Tibial artery (tissue), 4 donors: ENCODE measurements at regions not wholly inside any gene's neighbourhood (a gene's known extent, or its start where the extent isn't known, plus 50 kb on each side); places are given as distances from the start of the nearest gene placed in this dataset.
"Not testable (repeated sequence)": the region's sequence is repeated elsewhere in the genome, so short reads cannot be mapped to it uniquely, and the experiment has no call there.

ENCODE experiments used
- DNase-seq, 2 donors: peaks; one replicate each; pipeline ENCODE4 v3.0.0-alpha.2; 2019
- H3K27ac ChIP-seq, 2 donors: fragments of 200-600 bp; sonication (generic) in 1 of 2; 1 replicate in 1 of 2; 2 replicates in 1 of 2; pipeline ENCODE4 v1.5.1; 2018 to 2019; ENCODE audit warnings: mild to moderate bottlenecking in 1 of 2
- H3K27me3 ChIP-seq, 2 donors: fragments of 200-600 bp; sonication (generic) in 1 of 2; one replicate each; pipeline versions ENCODE4 v1.5.1 to v1.6.0; 2016 to 2019
- H3K36me3 ChIP-seq, 3 donors: fragments of 200-600 bp; sonication (generic) in 2 of 3; one replicate each; pipeline ENCODE4 v1.5.1; 2016 to 2019; ENCODE audit warnings: mild to moderate bottlenecking in 2 of 3
- H3K4me1 ChIP-seq, 4 donors: fragments of 200-600 bp; sonication (generic) in 2 of 4; 1 replicate in 3 of 4; 2 replicates in 1 of 4; pipeline ENCODE4 v1.5.1; 2016 to 2019
- H3K4me3 ChIP-seq, 2 donors: fragments of 200-600 bp; sonication (generic) in 1 of 2; 1 replicate in 1 of 2; 2 replicates in 1 of 2; pipeline ENCODE4 v1.5.1; 2018 to 2019; ENCODE audit warnings: mild to moderate bottlenecking in 2 of 2
- H3K9me3 ChIP-seq, 3 donors: fragments of 200-600 bp; sonication (generic) in 1 of 3; one replicate each; pipeline ENCODE4 v1.5.1; 2016 to 2019
- intact Hi-C: fragments of 100-400 bp; cut with DNase I; formaldehyde crosslinking; loops from one replicate; pipeline ENCODE4 v1.15.0; 2023; ENCODE audit warnings: low total_unique reads
- TF ChIP-seq, protein P1 (sequence below), 2 experiments: fragments of 200-600 bp in 1 of 2; fragments of 450-650 bp in 1 of 2; IDR thresholded peaks; one replicate each; pipeline ENCODE4 v1.5.1; 2017 to 2019; ENCODE audit warnings: antibody characterized with exemption in 2 of 2, mild to moderate bottlenecking in 1 of 2, moderate library complexity in 1 of 2

DNA sequence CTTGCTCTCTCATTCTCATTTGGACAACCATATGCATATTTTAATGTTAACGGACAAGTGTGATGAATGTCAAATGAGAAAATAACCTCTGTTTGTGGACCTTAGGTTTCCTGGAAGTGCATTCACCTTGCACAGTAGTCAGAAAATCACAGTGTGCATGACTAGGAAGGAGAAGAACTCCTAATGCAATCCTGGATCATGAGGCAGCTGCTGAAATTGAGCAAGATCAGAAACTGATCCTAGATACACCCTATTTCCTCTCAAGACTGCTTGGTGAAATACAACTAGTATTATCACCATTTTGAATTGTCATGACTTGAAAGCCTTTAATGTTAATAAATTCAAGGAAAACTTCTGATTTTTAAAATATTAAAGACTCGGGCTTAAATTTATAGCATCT, 1148.9 kb downstream of the STIM2 start:
- DNase-seq, result no peak
- Histone ChIP-seq H3K27ac (no peak overlapping the region), H3K4me3 (no peak overlapping the region), H3K9me3 (peaks cover 0 to 4% (median 0%) of the 10 kb centered on the region in 3 donors), H3K4me1 (no peaks in the 10 kb centered on the region), H3K36me3 (no peaks in the 10 kb centered on the region), H3K27me3 (no peaks in the 10 kb centered on the region)
- TF ChIP-seq, protein P1, sequence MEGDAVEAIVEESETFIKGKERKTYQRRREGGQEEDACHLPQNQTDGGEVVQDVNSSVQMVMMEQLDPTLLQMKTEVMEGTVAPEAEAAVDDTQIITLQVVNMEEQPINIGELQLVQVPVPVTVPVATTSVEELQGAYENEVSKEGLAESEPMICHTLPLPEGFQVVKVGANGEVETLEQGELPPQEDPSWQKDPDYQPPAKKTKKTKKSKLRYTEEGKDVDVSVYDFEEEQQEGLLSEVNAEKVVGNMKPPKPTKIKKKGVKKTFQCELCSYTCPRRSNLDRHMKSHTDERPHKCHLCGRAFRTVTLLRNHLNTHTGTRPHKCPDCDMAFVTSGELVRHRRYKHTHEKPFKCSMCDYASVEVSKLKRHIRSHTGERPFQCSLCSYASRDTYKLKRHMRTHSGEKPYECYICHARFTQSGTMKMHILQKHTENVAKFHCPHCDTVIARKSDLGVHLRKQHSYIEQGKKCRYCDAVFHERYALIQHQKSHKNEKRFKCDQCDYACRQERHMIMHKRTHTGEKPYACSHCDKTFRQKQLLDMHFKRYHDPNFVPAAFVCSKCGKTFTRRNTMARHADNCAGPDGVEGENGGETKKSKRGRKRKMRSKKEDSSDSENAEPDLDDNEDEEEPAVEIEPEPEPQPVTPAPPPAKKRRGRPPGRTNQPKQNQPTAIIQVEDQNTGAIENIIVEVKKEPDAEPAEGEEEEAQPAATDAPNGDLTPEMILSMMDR (IDR thresholded peaks at IDR 0.05), result no peak
- intact Hi-C loops, result no loop called here

DNA sequence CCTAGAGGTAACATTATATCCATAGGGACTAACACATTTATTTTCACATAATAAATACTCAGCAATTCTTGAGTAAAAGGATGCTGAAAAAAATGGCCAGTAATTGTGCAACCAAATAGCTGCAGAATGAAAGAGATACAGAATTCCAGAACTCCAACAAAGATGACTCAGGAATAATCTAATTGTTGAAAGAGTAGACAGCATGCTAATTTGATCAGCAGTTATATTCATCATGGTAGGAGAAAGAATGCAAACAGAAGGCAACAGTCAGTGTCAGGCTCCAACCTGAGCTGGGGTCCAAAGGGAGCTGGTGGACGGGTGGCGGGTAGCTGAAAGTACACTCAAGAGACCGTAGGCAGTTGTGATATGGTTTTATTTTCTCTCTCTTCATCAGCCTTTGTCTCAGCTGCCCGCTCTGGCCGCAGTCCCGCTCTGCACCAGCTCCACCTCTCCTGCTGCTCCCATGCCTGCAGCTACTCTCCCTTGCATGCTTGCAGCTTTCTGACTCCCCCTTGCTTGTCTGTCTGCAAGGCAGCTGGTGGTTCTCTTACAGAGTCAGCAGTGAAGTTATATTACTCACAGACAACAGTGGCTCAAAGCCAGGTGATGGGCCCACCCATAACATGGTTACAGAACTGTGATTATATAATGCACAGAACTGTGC, 1150.1 kb downstream of the STIM2 start:
- DNase-seq, result no peak
- no peak overlapping the region for H3K27ac ChIP-seq
- intact Hi-C loops, result no loop called here
- no peak overlapping the region for H3K4me3 ChIP-seq
- H3K27me3 ChIP-seq, result no peaks in the 10 kb centered on the region
- H3K36me3 ChIP-seq, result no peaks in the 10 kb centered on the region
- H3K9me3 ChIP-seq, result peaks cover 0 to 8% (median 0%) of the 10 kb centered on the region in 3 donors
- no peaks in the 10 kb centered on the region for H3K4me1 ChIP-seq
- TF ChIP-seq, protein P1 (IDR thresholded peaks at IDR 0.05), result no peak

DNA sequence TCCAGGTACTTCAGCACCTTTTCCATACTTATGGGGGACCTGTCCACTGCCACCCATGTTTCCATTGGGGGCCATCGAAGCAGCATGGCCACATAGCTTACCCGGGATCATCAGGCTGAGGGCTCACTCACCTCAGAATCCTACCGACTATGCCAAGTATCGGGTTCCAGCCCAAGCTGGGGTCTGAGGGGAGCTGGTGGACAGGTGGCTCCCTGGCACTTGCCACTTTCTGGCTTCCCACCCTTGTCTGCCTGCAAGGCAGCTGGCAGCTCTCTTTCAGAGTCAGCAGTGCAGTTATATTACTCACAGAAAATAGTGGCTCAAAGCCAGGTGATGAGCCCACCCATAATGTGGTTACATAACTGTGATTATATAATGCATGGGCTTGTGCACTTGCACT, 1153.8 kb downstream of the STIM2 start:
- peaks cover 0 to 8% (median 0%) of the 10 kb centered on the region in 3 donors for H3K9me3 ChIP-seq
- no peak for DNase-seq
- no peaks in the 10 kb centered on the region for H3K4me1 ChIP-seq
- H3K4me3 ChIP-seq, result no peak overlapping the region
- intact Hi-C loops, result no loop called here
- TF ChIP-seq, protein P1 (IDR thresholded peaks at IDR 0.05), result no peak
- no peaks in the 10 kb centered on the region for H3K27me3 ChIP-seq
- no peaks in the 10 kb centered on the region for H3K36me3 ChIP-seq
- no peak overlapping the region for H3K27ac ChIP-seq

DNA sequence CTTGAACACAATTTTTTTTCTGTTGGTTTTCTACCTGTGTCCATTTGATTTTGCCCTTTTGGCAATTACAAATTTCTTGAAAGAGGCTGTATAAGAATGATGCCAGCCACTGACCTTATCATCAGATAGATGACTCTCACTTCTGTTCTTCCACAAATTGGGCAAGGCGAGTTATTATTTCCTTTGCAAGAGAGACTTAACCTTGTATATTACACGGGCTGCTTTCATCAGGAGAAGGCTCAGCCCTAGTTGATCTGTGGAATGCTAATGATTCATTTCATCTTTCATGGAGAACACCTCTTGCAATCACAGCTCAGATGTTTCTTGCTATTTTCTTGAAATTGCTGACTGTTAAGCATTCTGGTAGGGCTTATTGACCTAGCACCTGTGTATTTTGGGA, 1155.4 kb downstream of the STIM2 start:
- Histone ChIP-seq H3K4me3 (no peak overlapping the region), H3K27me3 (no peaks in the 10 kb centered on the region), H3K36me3 (no peaks in the 10 kb centered on the region), H3K4me1 (no peaks in the 10 kb centered on the region), H3K27ac (no peak overlapping the region), H3K9me3 (peaks cover 0 to 8% (median 0%) of the 10 kb centered on the region in 3 donors)
- intact Hi-C loops, result no loop called here
- TF ChIP-seq, protein P1 (IDR thresholded peaks at IDR 0.05), result no peak
- DNase-seq, result no peak

DNA sequence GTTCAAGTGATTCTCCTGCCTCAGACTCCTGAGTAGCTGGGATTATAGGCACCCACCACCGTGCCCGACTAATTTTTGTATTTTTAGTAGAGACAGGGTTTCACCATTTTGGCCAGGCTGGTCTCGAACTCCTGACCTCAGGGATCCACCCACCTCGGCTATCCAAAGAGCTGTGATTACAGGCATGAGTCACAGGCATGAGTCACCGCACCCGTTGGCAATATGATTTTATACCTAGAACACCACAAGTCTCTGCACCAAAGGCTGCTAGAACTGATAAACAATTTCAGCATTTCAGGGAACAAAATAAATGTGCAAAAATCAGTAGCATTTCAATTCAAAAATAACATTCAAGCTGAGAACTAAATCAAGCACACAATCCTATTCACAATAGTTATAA, 1177.6 kb downstream of the STIM2 start:
- H3K4me3 ChIP-seq, intact Hi-C loops, H3K4me1 ChIP-seq, H3K27ac ChIP-seq, H3K36me3 ChIP-seq, DNase-seq, H3K27me3 ChIP-seq, H3K9me3 ChIP-seq: not testable (repeated sequence)

DNA sequence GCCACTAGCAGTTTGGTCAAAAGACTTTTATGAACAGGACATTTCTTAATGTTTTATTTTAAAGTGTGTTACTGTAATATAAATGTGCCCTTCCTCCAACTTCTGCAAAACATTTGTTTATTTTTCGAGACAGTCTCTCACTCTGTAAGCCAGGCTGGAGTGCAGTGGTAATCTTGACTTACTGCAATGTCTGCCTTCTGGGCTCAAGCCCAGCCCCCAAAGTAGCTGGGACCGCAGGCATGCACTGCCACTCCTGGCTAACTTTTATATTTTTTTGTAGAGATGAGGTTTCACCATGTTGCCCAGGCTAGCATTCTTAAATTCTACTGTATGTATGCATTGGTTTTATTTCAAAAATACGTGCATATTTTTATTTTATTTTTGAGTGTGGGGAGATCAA, 1201.9 kb downstream of the STIM2 start:
- intact Hi-C loops, result no loop called here
- TF ChIP-seq, protein P1 (IDR thresholded peaks at IDR 0.05), result no peak
- no peaks in the 10 kb centered on the region for H3K36me3 ChIP-seq
- no peak overlapping the region for H3K27ac ChIP-seq
- no peak for DNase-seq
- no peak overlapping the region for H3K4me3 ChIP-seq
- H3K27me3 ChIP-seq, result no peaks in the 10 kb centered on the region
- H3K4me1 ChIP-seq, result no peaks in the 10 kb centered on the region
- no peaks in the 10 kb centered on the region for H3K9me3 ChIP-seq
